Upper lobe of left lung (tissue), 4 donors: ENCODE measurements at regions not wholly inside any gene's neighbourhood (a gene's known extent, or its start where the extent isn't known, plus 50 kb on each side); places are given as distances from the start of the nearest gene placed in this dataset.

Source experiments
- POLR2A ChIP-seq, 4 donors: fragments of 450-650 bp; IDR thresholded peaks; one replicate each; pipeline ENCODE4 v1.5.1; 2016 to 2017; ENCODE audit warnings: antibody characterized with exemption in 4 of 4, mild to moderate bottlenecking in 2 of 4
- POLR2AphosphoS5 ChIP-seq, 2 donors: sonication (generic); formaldehyde crosslinking; IDR thresholded peaks; one replicate each; pipeline ENCODE4 v1.5.1; 2017; ENCODE audit warnings: antibody characterized with exemption in 2 of 2
- TF ChIP-seq, protein P1 (sequence below), 6 experiments: fragments of 450-650 bp in 4 of 6; fragments of 200-600 bp in 2 of 6; sonication (generic) in 2 of 6; IDR thresholded peaks; one replicate each; pipeline ENCODE4 v1.5.1; 2016 to 2019; ENCODE audit warnings: antibody characterized with exemption in 6 of 6

- TF ChIP-seq, protein P1, sequence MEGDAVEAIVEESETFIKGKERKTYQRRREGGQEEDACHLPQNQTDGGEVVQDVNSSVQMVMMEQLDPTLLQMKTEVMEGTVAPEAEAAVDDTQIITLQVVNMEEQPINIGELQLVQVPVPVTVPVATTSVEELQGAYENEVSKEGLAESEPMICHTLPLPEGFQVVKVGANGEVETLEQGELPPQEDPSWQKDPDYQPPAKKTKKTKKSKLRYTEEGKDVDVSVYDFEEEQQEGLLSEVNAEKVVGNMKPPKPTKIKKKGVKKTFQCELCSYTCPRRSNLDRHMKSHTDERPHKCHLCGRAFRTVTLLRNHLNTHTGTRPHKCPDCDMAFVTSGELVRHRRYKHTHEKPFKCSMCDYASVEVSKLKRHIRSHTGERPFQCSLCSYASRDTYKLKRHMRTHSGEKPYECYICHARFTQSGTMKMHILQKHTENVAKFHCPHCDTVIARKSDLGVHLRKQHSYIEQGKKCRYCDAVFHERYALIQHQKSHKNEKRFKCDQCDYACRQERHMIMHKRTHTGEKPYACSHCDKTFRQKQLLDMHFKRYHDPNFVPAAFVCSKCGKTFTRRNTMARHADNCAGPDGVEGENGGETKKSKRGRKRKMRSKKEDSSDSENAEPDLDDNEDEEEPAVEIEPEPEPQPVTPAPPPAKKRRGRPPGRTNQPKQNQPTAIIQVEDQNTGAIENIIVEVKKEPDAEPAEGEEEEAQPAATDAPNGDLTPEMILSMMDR (IDR thresholded peaks at IDR 0.05), result no peak
- TF ChIP-seq POLR2A (IDR thresholded peaks at IDR 0.05) (no peak), POLR2AphosphoS5 (IDR thresholded peaks at IDR 0.05) (no peak)
These were observed 1707.8 kb upstream of the ACO1 start for GRCh38 chr9:30676651-30677050.
